ENCODE measurements at regions not wholly inside any gene's neighbourhood (a gene's known extent, or its start where the extent isn't known, plus 50 kb on each side); places are given as distances from the start of the nearest gene placed in this dataset.
"Not testable (repeated sequence)": the region's sequence is repeated elsewhere in the genome, so short reads cannot be mapped to it uniquely, and the experiment has no call there.

DNA sequence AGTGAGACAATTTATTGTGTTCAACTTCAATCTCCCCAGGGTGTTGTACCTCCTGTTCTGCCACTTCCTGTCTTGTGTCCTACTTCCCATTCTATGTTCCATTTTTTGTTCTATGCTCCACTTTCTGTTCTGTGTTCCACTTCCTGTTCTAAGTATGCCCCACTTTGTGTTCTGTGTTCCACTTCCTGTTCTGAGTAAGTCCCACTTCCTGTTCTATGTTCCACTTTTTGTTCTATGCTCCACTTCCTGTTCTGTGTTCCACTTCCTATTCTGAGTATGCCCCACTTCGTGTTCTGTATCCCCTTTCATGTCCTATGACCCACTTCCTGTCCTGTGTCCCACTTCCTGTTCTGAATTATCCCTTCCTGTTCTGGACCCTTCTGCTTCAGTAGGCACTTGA lies 732.7 kb downstream of the TBC1D22A start:
- Histone ChIP-seq H3K79me2 (ENCODE audit: insufficient read depth, low read length) (no peaks in the 10 kb centered on the region), H3K36me3 (ENCODE audit: control insufficient read depth in 1 of 2, insufficient read depth in 2 of 2, low read length in 2 of 2) (no peaks in the 10 kb centered on the region), H3K27ac (ENCODE audit: low read depth, low read length) (no peak overlapping the region), H3K27me3 (ENCODE audit: insufficient read depth, low read length) (no peaks in the 10 kb centered on the region), H3K4me3 (replicated peaks in 1 of 2; ENCODE audit: low read depth in 1 of 2, low read length in 2 of 2) (no peak overlapping the region), H3K9ac (ENCODE audit: low read length) (no peak overlapping the region), H3K4me1 (ENCODE audit: control insufficient read depth in 1 of 2, insufficient read depth in 2 of 2, low read length in 2 of 2) (no peaks in the 10 kb centered on the region), H3K4me2 (ENCODE audit: low read length) (no peak overlapping the region), H3K9me2 (ENCODE audit: insufficient read depth) (no peaks in the 10 kb centered on the region), H2AFZ (ENCODE audit: low read depth, low read length, poor library complexity, severe bottlenecking) (no peak overlapping the region), H4K20me1 (ENCODE audit: insufficient read depth) (no peaks in the 10 kb centered on the region), H3K9me3 (ENCODE audit: control insufficient read depth in 1 of 2, insufficient read depth in 1 of 2, low read depth in 1 of 2, low read length in 2 of 2) (no peaks in the 10 kb centered on the region)
- intact Hi-C loops (cut with micrococcal nuclease), result no loop called here
- no peak for ATAC-seq
- TF ChIP-seq POLR2AphosphoS5 (IDR thresholded peaks at IDR 0.05; ENCODE audit: low read depth, low read length) (no peak), ELF1 (IDR thresholded peaks at IDR 0.05; ENCODE audit: borderline replicate concordance, low read depth) (peak; percentile 33; the same call in 1 of the 2 replicates), FOSL1 (IDR thresholded peaks at IDR 0.05; ENCODE audit: low read depth) (no peak)
- TF ChIP-seq, protein P1, sequence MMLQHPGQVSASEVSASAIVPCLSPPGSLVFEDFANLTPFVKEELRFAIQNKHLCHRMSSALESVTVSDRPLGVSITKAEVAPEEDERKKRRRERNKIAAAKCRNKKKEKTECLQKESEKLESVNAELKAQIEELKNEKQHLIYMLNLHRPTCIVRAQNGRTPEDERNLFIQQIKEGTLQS (IDR thresholded peaks at IDR 0.05), result no peak
- ChIA-PET RAD21 (ENCODE audit: low non-redundant PET in 1 of 2, low total read pairs in 2 of 2, uncharacterized antibody in 2 of 2, unreplicated experiment in 2 of 2) (no interaction called here), CTCF (no interaction called here), POLR2A (no interaction called here)
- DNase-seq (ENCODE audit: low read depth, low spot score), result no peak
- BruUV-seq (replicated peaks), result no TSS peak

DNA sequence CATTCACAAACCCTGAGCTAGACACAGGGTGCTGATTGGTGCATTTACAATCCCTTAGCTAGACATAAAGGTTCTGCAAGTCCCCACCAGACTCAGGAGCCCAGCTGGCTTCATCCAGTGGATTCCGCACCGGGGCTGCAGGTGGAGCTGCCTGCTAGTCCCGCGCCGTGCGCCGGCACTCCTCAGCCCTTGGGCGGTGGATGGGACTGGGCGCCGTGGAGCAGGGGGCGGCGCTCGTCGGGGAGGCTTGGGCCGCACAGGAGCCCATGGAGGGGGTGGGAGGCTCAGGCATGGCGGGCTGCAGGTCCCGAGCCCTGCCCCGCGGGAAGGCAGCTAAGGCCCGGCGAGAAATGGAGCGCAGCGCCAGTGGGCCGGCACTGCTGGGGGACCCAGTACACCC lies 725.7 kb downstream of the TBC1D22A start:
- H3K9ac ChIP-seq (ENCODE audit: low read length); H3K4me3 ChIP-seq (replicated peaks in 1 of 2; ENCODE audit: low read depth in 1 of 2, low read length in 2 of 2); BruUV-seq (replicated peaks); H3K36me3 ChIP-seq (ENCODE audit: control insufficient read depth in 1 of 2, insufficient read depth in 2 of 2, low read length in 2 of 2); H3K79me2 ChIP-seq (ENCODE audit: insufficient read depth, low read length); H3K27me3 ChIP-seq (ENCODE audit: insufficient read depth, low read length); H3K27ac ChIP-seq (ENCODE audit: low read depth, low read length); H3K4me2 ChIP-seq (ENCODE audit: low read length); H3K9me3 ChIP-seq (ENCODE audit: control insufficient read depth in 1 of 2, insufficient read depth in 1 of 2, low read depth in 1 of 2, low read length in 2 of 2); CTCF ChIA-PET; ATAC-seq; H2AFZ ChIP-seq (ENCODE audit: low read depth, low read length, poor library complexity, severe bottlenecking); POLR2A ChIA-PET; H3K4me1 ChIP-seq (ENCODE audit: control insufficient read depth in 1 of 2, insufficient read depth in 2 of 2, low read length in 2 of 2); RAD21 ChIA-PET (ENCODE audit: low non-redundant PET in 1 of 2, low total read pairs in 2 of 2, uncharacterized antibody in 2 of 2, unreplicated experiment in 2 of 2); intact Hi-C loops (cut with micrococcal nuclease); H3K9me2 ChIP-seq (ENCODE audit: insufficient read depth); H4K20me1 ChIP-seq (ENCODE audit: insufficient read depth); DNase-seq (ENCODE audit: low read depth, low spot score): not testable (repeated sequence)
